ENCODE measurements at regions not wholly inside any gene's neighbourhood (a gene's known extent, or its start where the extent isn't known, plus 50 kb on each side); places are given as distances from the start of the nearest gene placed in this dataset.

- H3K27ac ChIP-seq (ENCODE audit: low read depth in 1 of 2, low read length in 2 of 2) = no peak overlapping the region
- DNase-seq = no peak
- no peaks in the 10 kb centered on the region for H3K4me1 ChIP-seq (ENCODE audit: control insufficient read depth in 1 of 2, insufficient read depth in 2 of 2, low read length in 2 of 2)
- no peaks in the 10 kb centered on the region for H3K9me3 ChIP-seq (ENCODE audit: control insufficient read depth, low read length)
- H3K36me3 ChIP-seq (ENCODE audit: control insufficient read depth in 1 of 2, insufficient read depth in 2 of 2, low read length in 1 of 2) = no peaks in the 10 kb centered on the region
- H3K4me3 ChIP-seq (ENCODE audit: low read length in 2 of 2) = no peak overlapping the region
- no peak for ATAC-seq (ENCODE audit: low FRiP score)
- no peaks in the 10 kb centered on the region for H3K27me3 ChIP-seq (ENCODE audit: control insufficient read depth in 1 of 2, insufficient read depth in 2 of 2, low read length in 1 of 2)
- intact Hi-C loops (cut with DNase I) = loop anchor here (5.0 to 10.0 kb wide), 3 partner anchors 606 to 806 kb away; no protein-coding TSS in a partner anchor
Observed at GRCh38 chr12:59151243-59151642, 230.9 kb upstream of the LRIG3 start.

GRCh38 chr12:59149995-59150642 is 229.8 kb upstream of the LRIG3 start:
- intact Hi-C loops (cut with DNase I) = loop anchor here (1.0 to 10.0 kb wide), 5 partner anchors 37 to 805 kb away; no protein-coding TSS in a partner anchor
- DNase-seq (no peak), ATAC-seq (ENCODE audit: low FRiP score) (peak; percentile 95)
- no peaks in the 10 kb centered on the region for H3K9me3 ChIP-seq (ENCODE audit: control insufficient read depth, low read length)
- no peaks in the 10 kb centered on the region for H3K27me3 ChIP-seq (ENCODE audit: control insufficient read depth in 1 of 2, insufficient read depth in 2 of 2, low read length in 1 of 2)
- no peak overlapping the region for H3K27ac ChIP-seq (ENCODE audit: low read depth in 1 of 2, low read length in 2 of 2)
- WGBS, 2 donors = 45 to 49% methylated on average over 2 of the region's 2 CpGs
- H3K4me3 ChIP-seq (ENCODE audit: low read length in 2 of 2) = no peak overlapping the region
- no peaks in the 10 kb centered on the region for H3K4me1 ChIP-seq (ENCODE audit: control insufficient read depth in 1 of 2, insufficient read depth in 2 of 2, low read length in 2 of 2)
- H3K36me3 ChIP-seq (ENCODE audit: control insufficient read depth in 1 of 2, insufficient read depth in 2 of 2, low read length in 1 of 2) = no peaks in the 10 kb centered on the region

GRCh38 chr12:59147791-59148190 is 227.5 kb upstream of the LRIG3 start:
- Histone ChIP-seq H3K27me3 (ENCODE audit: control insufficient read depth in 1 of 2, insufficient read depth in 2 of 2, low read length in 1 of 2) (no peaks in the 10 kb centered on the region), H3K4me3 (ENCODE audit: low read length in 2 of 2) (no peak overlapping the region), H3K4me1 (ENCODE audit: control insufficient read depth in 1 of 2, insufficient read depth in 2 of 2, low read length in 2 of 2) (peaks cover 0 to 4% of the 10 kb centered on the region in 2 donors), H3K27ac (ENCODE audit: low read depth in 1 of 2, low read length in 2 of 2) (no peak overlapping the region), H3K36me3 (ENCODE audit: control insufficient read depth in 1 of 2, insufficient read depth in 2 of 2, low read length in 1 of 2) (no peaks in the 10 kb centered on the region), H3K9me3 (ENCODE audit: control insufficient read depth, low read length) (no peaks in the 10 kb centered on the region)
- ATAC-seq (ENCODE audit: low FRiP score) = no peak
- 86 to 90% methylated on average over 1 of the region's 1 CpG for WGBS, 2 donors
- DNase-seq = no peak
- intact Hi-C loops (cut with DNase I) = loop anchor here in 1 of 2 donors (2.0 kb wide), 1 partner anchor 35 kb away; no protein-coding TSS in a partner anchor

GRCh38 chr12:59142183-59142790 is 222.0 kb upstream of the LRIG3 start:
- WGBS, 2 donors = 22 to 25% methylated on average over 4 of the region's 4 CpGs
- peaks cover 0 to 4% of the 10 kb centered on the region in 2 donors for H3K4me1 ChIP-seq (ENCODE audit: control insufficient read depth in 1 of 2, insufficient read depth in 2 of 2, low read length in 2 of 2)
- H3K36me3 ChIP-seq (ENCODE audit: control insufficient read depth in 1 of 2, insufficient read depth in 2 of 2, low read length in 1 of 2) = no peaks in the 10 kb centered on the region
- no peaks in the 10 kb centered on the region for H3K9me3 ChIP-seq (ENCODE audit: control insufficient read depth, low read length)
- H3K4me3 ChIP-seq (ENCODE audit: low read length in 2 of 2) = no peak overlapping the region
- intact Hi-C loops (cut with DNase I) = no loop called here
- H3K27ac ChIP-seq (ENCODE audit: low read depth in 1 of 2, low read length in 2 of 2) = no peak overlapping the region
- DNase-seq (no peak), ATAC-seq (ENCODE audit: low FRiP score) (no peak)
- no peaks in the 10 kb centered on the region for H3K27me3 ChIP-seq (ENCODE audit: control insufficient read depth in 1 of 2, insufficient read depth in 2 of 2, low read length in 1 of 2)

- ATAC-seq (ENCODE audit: low FRiP score) = no peak
- no peak overlapping the region for H3K4me3 ChIP-seq (ENCODE audit: low read length in 2 of 2)
- H3K4me1 ChIP-seq (ENCODE audit: control insufficient read depth in 1 of 2, insufficient read depth in 2 of 2, low read length in 2 of 2) = no peaks in the 10 kb centered on the region
- no peak for DNase-seq
- no peaks in the 10 kb centered on the region for H3K9me3 ChIP-seq (ENCODE audit: control insufficient read depth, low read length)
- no peak overlapping the region for H3K27ac ChIP-seq (ENCODE audit: low read depth in 1 of 2, low read length in 2 of 2)
- no peaks in the 10 kb centered on the region for H3K36me3 ChIP-seq (ENCODE audit: control insufficient read depth in 1 of 2, insufficient read depth in 2 of 2, low read length in 1 of 2)
- no peaks in the 10 kb centered on the region for H3K27me3 ChIP-seq (ENCODE audit: control insufficient read depth in 1 of 2, insufficient read depth in 2 of 2, low read length in 1 of 2)
- 43 to 46% methylated on average over 2 of the region's 2 CpGs for WGBS, 2 donors
- intact Hi-C loops (cut with DNase I) = no loop called here
Observed at GRCh38 chr12:59134750-59135149, 214.4 kb upstream of the LRIG3 start.

GRCh38 chr12:59131462-59131861 is 211.2 kb upstream of the LRIG3 start:
- Histone ChIP-seq H3K27me3 (ENCODE audit: control insufficient read depth in 1 of 2, insufficient read depth in 2 of 2, low read length in 1 of 2) (no peaks in the 10 kb centered on the region), H3K4me1 (ENCODE audit: control insufficient read depth in 1 of 2, insufficient read depth in 2 of 2, low read length in 2 of 2) (no peaks in the 10 kb centered on the region), H3K9me3 (ENCODE audit: control insufficient read depth, low read length) (no peaks in the 10 kb centered on the region), H3K27ac (ENCODE audit: low read depth in 1 of 2, low read length in 2 of 2) (no peak overlapping the region), H3K4me3 (ENCODE audit: low read length in 2 of 2) (no peak overlapping the region), H3K36me3 (ENCODE audit: control insufficient read depth in 1 of 2, insufficient read depth in 2 of 2, low read length in 1 of 2) (no peaks in the 10 kb centered on the region)
- WGBS, 2 donors = 84 to 87% methylated on average over 3 of the region's 3 CpGs
- DNase-seq (no peak), ATAC-seq (ENCODE audit: low FRiP score) (no peak)
- intact Hi-C loops (cut with DNase I) = no loop called here

- 3 to 4% methylated on average over 3 of the region's 3 CpGs for WGBS, 2 donors
- DNase-seq (no peak), ATAC-seq (ENCODE audit: low FRiP score) (peak; percentile 84)
- Histone ChIP-seq H3K36me3 (ENCODE audit: control insufficient read depth in 1 of 2, insufficient read depth in 2 of 2, low read length in 1 of 2) (no peaks in the 10 kb centered on the region), H3K4me1 (ENCODE audit: control insufficient read depth in 1 of 2, insufficient read depth in 2 of 2, low read length in 2 of 2) (peaks cover 0 to 9% of the 10 kb centered on the region in 2 donors), H3K27ac (ENCODE audit: low read depth in 1 of 2, low read length in 2 of 2) (no peak overlapping the region), H3K9me3 (ENCODE audit: control insufficient read depth, low read length) (no peaks in the 10 kb centered on the region), H3K27me3 (ENCODE audit: control insufficient read depth in 1 of 2, insufficient read depth in 2 of 2, low read length in 1 of 2) (no peaks in the 10 kb centered on the region), H3K4me3 (ENCODE audit: low read length in 2 of 2) (no peak overlapping the region)
- intact Hi-C loops (cut with DNase I) = no loop called here
Observed at GRCh38 chr12:59122784-59123183, 202.5 kb upstream of the LRIG3 start.

GRCh38 chr12:59121451-59121850 is 201.1 kb upstream of the LRIG3 start:
- H3K9me3 ChIP-seq (ENCODE audit: control insufficient read depth, low read length) = no peaks in the 10 kb centered on the region
- no peaks in the 10 kb centered on the region for H3K36me3 ChIP-seq (ENCODE audit: control insufficient read depth in 1 of 2, insufficient read depth in 2 of 2, low read length in 1 of 2)
- intact Hi-C loops (cut with DNase I) = no loop called here
- H3K4me1 ChIP-seq (ENCODE audit: control insufficient read depth in 1 of 2, insufficient read depth in 2 of 2, low read length in 2 of 2) = peaks cover 0 to 9% of the 10 kb centered on the region in 2 donors
- ATAC-seq (ENCODE audit: low FRiP score) (no peak), DNase-seq (no peak)
- 1 to 7% methylated on average over 2 of the region's 2 CpGs for WGBS, 2 donors
- no peaks in the 10 kb centered on the region for H3K27me3 ChIP-seq (ENCODE audit: control insufficient read depth in 1 of 2, insufficient read depth in 2 of 2, low read length in 1 of 2)
- peak overlapping the region in 1 of 2 donors; percentile 67 for H3K27ac ChIP-seq (ENCODE audit: low read depth in 1 of 2, low read length in 2 of 2)
- H3K4me3 ChIP-seq (ENCODE audit: low read length in 2 of 2) = no peak overlapping the region

GRCh38 chr12:59119676-59120075 is 199.4 kb upstream of the LRIG3 start:
- Histone ChIP-seq H3K4me3 (ENCODE audit: low read length in 2 of 2) (no peak overlapping the region), H3K4me1 (ENCODE audit: control insufficient read depth in 1 of 2, insufficient read depth in 2 of 2, low read length in 2 of 2) (peaks cover 0 to 9% of the 10 kb centered on the region in 2 donors), H3K27me3 (ENCODE audit: control insufficient read depth in 1 of 2, insufficient read depth in 2 of 2, low read length in 1 of 2) (no peaks in the 10 kb centered on the region), H3K27ac (ENCODE audit: low read depth in 1 of 2, low read length in 2 of 2) (no peak overlapping the region), H3K9me3 (ENCODE audit: control insufficient read depth, low read length) (no peaks in the 10 kb centered on the region), H3K36me3 (ENCODE audit: control insufficient read depth in 1 of 2, insufficient read depth in 2 of 2, low read length in 1 of 2) (no peaks in the 10 kb centered on the region)
- 79% methylated on average over 2 of the region's 2 CpGs for WGBS, 2 donors
- intact Hi-C loops (cut with DNase I) = loop anchor here in 1 of 2 donors (10.0 kb wide), 1 partner anchor 775 kb away; no protein-coding TSS in a partner anchor
- no peak for ATAC-seq (ENCODE audit: low FRiP score)
- no peak for DNase-seq

All from aorta (tissue), 5 donors.